SK-N-MC (cell line): ENCODE measurements at regions not wholly inside any gene's neighbourhood (a gene's known extent, or its start where the extent isn't known, plus 50 kb on each side); places are given as distances from the start of the nearest gene placed in this dataset.

Source experiments
- EZH2 ChIP-seq: fragments of 200-600 bp; sonication (generic); IDR thresholded peaks from one replicate; pipeline ENCODE4 v1.6.1; 2017; ENCODE audit warnings: antibody characterized with exemption
- POLR2AphosphoS5 ChIP-seq: IDR thresholded peaks from 2 replicates; pipeline ENCODE4 v1.6.1; 2012; ENCODE audit warnings: mild to moderate bottlenecking, low read depth, low read length, borderline replicate concordance

DNA sequence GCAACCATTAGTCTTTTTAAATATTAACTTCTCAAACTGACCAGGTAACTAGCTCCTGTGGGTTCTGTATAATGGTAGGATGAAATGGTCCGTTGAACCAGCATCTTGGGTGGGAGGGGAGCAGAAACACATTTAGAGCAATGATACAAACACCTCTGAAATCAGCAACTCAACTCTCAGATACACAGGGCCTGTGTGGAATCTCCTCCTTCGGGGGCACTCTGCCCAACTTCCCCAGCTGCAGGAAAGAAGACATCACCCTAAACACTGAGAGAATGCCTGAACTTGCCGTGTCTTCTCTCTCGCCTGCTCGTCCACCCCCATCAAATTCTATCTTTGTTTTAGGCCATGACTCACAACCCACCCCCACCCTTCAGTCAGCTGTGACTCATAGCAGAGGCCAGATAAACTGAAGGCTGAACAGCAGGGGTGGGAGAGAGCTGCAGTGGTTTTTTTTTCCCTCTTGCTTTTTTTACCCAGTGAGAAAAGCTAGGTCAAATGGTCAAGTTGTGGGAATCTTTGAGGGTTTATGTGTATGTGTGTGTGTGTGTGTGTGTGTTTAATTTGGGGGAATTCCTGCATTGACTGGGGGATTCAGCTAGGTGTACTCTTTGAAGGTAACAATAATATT is 593.4 kb upstream of the JAG1 start:
- TF ChIP-seq POLR2AphosphoS5 (no peak), EZH2 (no peak)
